Activated CD8-positive, alpha-beta T cell treated with anti-CD3 and anti-CD28 coated beads, Interleukin-2, amount 10 ng/mL, durations not matched to agents 7 days and 5 days (primary cell): ENCODE measurements at regions not wholly inside any gene's neighbourhood (a gene's known extent, or its start where the extent isn't known, plus 50 kb on each side); places are given as distances from the start of the nearest gene placed in this dataset.
"Not testable (repeated sequence)": the region's sequence is repeated elsewhere in the genome, so short reads cannot be mapped to it uniquely, and the experiment has no call there.

Experiments
- ATAC-seq: fragments of 150-1000 bp; cut with Tn5 transposase; one replicate; pipeline ENCODE4 v1.10.0; 2021; ENCODE audit warnings: moderate library complexity
- CTCF ChIA-PET: fragments of 350-600 bp; sonication (Branson Sonifier 250); formaldehyde crosslinking; loops from one replicate; lab custom pipeline; 2021; ENCODE audit warnings: antibody characterized with exemption; lab: Charles Lee
- POLR2A ChIA-PET: fragments of 350-600 bp; sonication (Branson Sonifier 250); formaldehyde crosslinking; loops from one replicate; lab custom pipeline; 2021; ENCODE audit warnings: antibody characterized with exemption; lab: Charles Lee
- DNase-seq: peaks from one replicate; pipeline ENCODE4 v3.0.0-alpha.2; 2020
- H3K27ac Mint-ChIP-seq: one replicate; pipeline ENCODE4 v1.8.0; 2021; ENCODE audit warnings: mild to moderate bottlenecking, mixed read lengths
- H3K27me3 Mint-ChIP-seq: one replicate; pipeline ENCODE4 v1.8.0; 2021; ENCODE audit warnings: low read depth, mixed read lengths
- H3K36me3 Mint-ChIP-seq: one replicate; pipeline ENCODE4 v1.8.0; 2021; ENCODE audit warnings: low read depth, mixed read lengths
- H3K4me1 Mint-ChIP-seq: one replicate; pipeline ENCODE4 v1.8.0; 2021; ENCODE audit warnings: low read depth, mixed read lengths
- H3K4me3 Mint-ChIP-seq: one replicate; pipeline ENCODE4 v1.8.0; 2021; ENCODE audit warnings: mild to moderate bottlenecking, mixed read lengths
- H3K9me3 Mint-ChIP-seq: one replicate; pipeline ENCODE4 v1.8.0; 2022; ENCODE audit warnings: mixed read lengths; ENCODE audit not compliant: insufficient read depth

- ChIA-PET CTCF (no interaction called here), POLR2A (no interaction called here)
- no peaks in the 10 kb centered on the region for H3K4me1 Mint-ChIP-seq
- H3K9me3 Mint-ChIP-seq, result no peaks in the 10 kb centered on the region
- peaks cover 2% of the 10 kb centered on the region for H3K27me3 Mint-ChIP-seq
- no peak overlapping the region for H3K4me3 Mint-ChIP-seq
- no peak overlapping the region for H3K27ac Mint-ChIP-seq
- H3K36me3 Mint-ChIP-seq, result no peaks in the 10 kb centered on the region
- DNase-seq, result no peak
- ATAC-seq, result no peak
Measured at GRCh38 chr13:34164582-34164981, 346.6 kb downstream of the RFC3 start.

- POLR2A ChIA-PET, result no interaction called here
- no peak overlapping the region for H3K4me3 Mint-ChIP-seq
- CTCF ChIA-PET, result no interaction called here
- no peaks in the 10 kb centered on the region for H3K27me3 Mint-ChIP-seq
- no peaks in the 10 kb centered on the region for H3K4me1 Mint-ChIP-seq
- no peak overlapping the region for H3K27ac Mint-ChIP-seq
- H3K9me3 Mint-ChIP-seq, result no peaks in the 10 kb centered on the region
- DNase-seq, result no peak
- no peaks in the 10 kb centered on the region for H3K36me3 Mint-ChIP-seq
- no peak for ATAC-seq
Measured at GRCh38 chr13:34165158-34165557, 347.2 kb downstream of the RFC3 start.

- Mint-ChIP-seq H3K4me1 (no peaks in the 10 kb centered on the region), H3K9me3 (no peaks in the 10 kb centered on the region), H3K36me3 (no peaks in the 10 kb centered on the region), H3K27ac (no peak overlapping the region), H3K4me3 (no peak overlapping the region), H3K27me3 (no peaks in the 10 kb centered on the region)
- DNase-seq (no peak), ATAC-seq (no peak)
- ChIA-PET CTCF (no interaction called here), POLR2A (no interaction called here)
Measured at GRCh38 chr13:34166406-34166805, 348.5 kb downstream of the RFC3 start.

- no peaks in the 10 kb centered on the region for H3K36me3 Mint-ChIP-seq
- DNase-seq (no peak), ATAC-seq (no peak)
- H3K27ac Mint-ChIP-seq, result no peak overlapping the region
- no peaks in the 10 kb centered on the region for H3K4me1 Mint-ChIP-seq
- H3K4me3 Mint-ChIP-seq, result no peak overlapping the region
- no peaks in the 10 kb centered on the region for H3K9me3 Mint-ChIP-seq
- ChIA-PET POLR2A (no interaction called here), CTCF (no interaction called here)
- H3K27me3 Mint-ChIP-seq, result no peaks in the 10 kb centered on the region
Measured at GRCh38 chr13:34167347-34167746, 349.4 kb downstream of the RFC3 start.

- DNase-seq, result no peak
- ChIA-PET POLR2A (no interaction called here), CTCF (no interaction called here)
- Mint-ChIP-seq H3K4me3 (no peak overlapping the region), H3K4me1 (no peaks in the 10 kb centered on the region), H3K36me3 (no peaks in the 10 kb centered on the region), H3K27ac (no peak overlapping the region), H3K27me3 (no peaks in the 10 kb centered on the region), H3K9me3 (no peaks in the 10 kb centered on the region)
- ATAC-seq, result no peak
Measured at GRCh38 chr13:34172048-34172447, 354.1 kb downstream of the RFC3 start.

- H3K27me3 Mint-ChIP-seq, result no peaks in the 10 kb centered on the region
- no peak overlapping the region for H3K4me3 Mint-ChIP-seq
- H3K36me3 Mint-ChIP-seq, result no peaks in the 10 kb centered on the region
- no peaks in the 10 kb centered on the region for H3K4me1 Mint-ChIP-seq
- no peak overlapping the region for H3K27ac Mint-ChIP-seq
- ChIA-PET POLR2A (no interaction called here), CTCF (no interaction called here)
- no peaks in the 10 kb centered on the region for H3K9me3 Mint-ChIP-seq
- ATAC-seq (no peak), DNase-seq (no peak)
Measured at GRCh38 chr13:34174671-34175145, 356.8 kb downstream of the RFC3 start.

GRCh38 chr13:34175551-34175950, 357.6 kb downstream of the RFC3 start:
- Mint-ChIP-seq H3K9me3 (no peaks in the 10 kb centered on the region), H3K27ac (no peak overlapping the region), H3K27me3 (no peaks in the 10 kb centered on the region), H3K4me3 (no peak overlapping the region), H3K36me3 (no peaks in the 10 kb centered on the region), H3K4me1 (no peaks in the 10 kb centered on the region)
- ChIA-PET CTCF (no interaction called here), POLR2A (no interaction called here)
- DNase-seq (no peak), ATAC-seq (no peak)

- no peaks in the 10 kb centered on the region for H3K36me3 Mint-ChIP-seq
- H3K9me3 Mint-ChIP-seq, result no peaks in the 10 kb centered on the region
- no peak overlapping the region for H3K4me3 Mint-ChIP-seq
- ChIA-PET CTCF (no interaction called here), POLR2A (no interaction called here)
- no peak for ATAC-seq
- no peak for DNase-seq
- no peaks in the 10 kb centered on the region for H3K27me3 Mint-ChIP-seq
- no peak overlapping the region for H3K27ac Mint-ChIP-seq
- no peaks in the 10 kb centered on the region for H3K4me1 Mint-ChIP-seq
Measured at GRCh38 chr13:34176633-34177032, 358.7 kb downstream of the RFC3 start.

- DNase-seq, result no peak
- Mint-ChIP-seq H3K36me3 (no peaks in the 10 kb centered on the region), H3K4me1 (no peaks in the 10 kb centered on the region), H3K4me3 (no peak overlapping the region), H3K27ac (no peak overlapping the region), H3K27me3 (no peaks in the 10 kb centered on the region), H3K9me3 (no peaks in the 10 kb centered on the region)
- no peak for ATAC-seq
- POLR2A ChIA-PET, result no interaction called here
- CTCF ChIA-PET, result no interaction called here
Measured at GRCh38 chr13:34179481-34179880, 361.5 kb downstream of the RFC3 start.

- no peaks in the 10 kb centered on the region for H3K9me3 Mint-ChIP-seq
- no peak for ATAC-seq
- no peaks in the 10 kb centered on the region for H3K4me1 Mint-ChIP-seq
- no peak for DNase-seq
- no peaks in the 10 kb centered on the region for H3K27me3 Mint-ChIP-seq
- H3K27ac Mint-ChIP-seq, result no peak overlapping the region
- no peak overlapping the region for H3K4me3 Mint-ChIP-seq
- CTCF ChIA-PET, result no interaction called here
- POLR2A ChIA-PET, result no interaction called here
- no peaks in the 10 kb centered on the region for H3K36me3 Mint-ChIP-seq
Measured at GRCh38 chr13:34179927-34180326, 362.0 kb downstream of the RFC3 start.

GRCh38 chr13:34181256-34181655, 363.3 kb downstream of the RFC3 start:
- CTCF ChIA-PET, H3K36me3 Mint-ChIP-seq, H3K27ac Mint-ChIP-seq, H3K4me3 Mint-ChIP-seq, POLR2A ChIA-PET, H3K4me1 Mint-ChIP-seq, ATAC-seq, DNase-seq, H3K9me3 Mint-ChIP-seq, H3K27me3 Mint-ChIP-seq: not testable (repeated sequence)

- ATAC-seq (no peak), DNase-seq (no peak)
- Mint-ChIP-seq H3K4me3 (no peak overlapping the region), H3K27me3 (no peaks in the 10 kb centered on the region), H3K4me1 (no peaks in the 10 kb centered on the region), H3K36me3 (no peaks in the 10 kb centered on the region), H3K9me3 (no peaks in the 10 kb centered on the region), H3K27ac (no peak overlapping the region)
- POLR2A ChIA-PET, result no interaction called here
- CTCF ChIA-PET, result no interaction called here
Measured at GRCh38 chr13:34189946-34190345, 372.0 kb downstream of the RFC3 start.

- no peak overlapping the region for H3K27ac Mint-ChIP-seq
- ChIA-PET CTCF (no interaction called here), POLR2A (no interaction called here)
- no peaks in the 10 kb centered on the region for H3K4me1 Mint-ChIP-seq
- no peaks in the 10 kb centered on the region for H3K27me3 Mint-ChIP-seq
- no peaks in the 10 kb centered on the region for H3K36me3 Mint-ChIP-seq
- no peaks in the 10 kb centered on the region for H3K9me3 Mint-ChIP-seq
- no peak overlapping the region for H3K4me3 Mint-ChIP-seq
- ATAC-seq (no peak), DNase-seq (no peak)
Measured at GRCh38 chr13:34201050-34201913, 383.3 kb downstream of the RFC3 start.
